VCaP (cell line): ENCODE measurements at regions not wholly inside any gene's neighbourhood (a gene's known extent, or its start where the extent isn't known, plus 50 kb on each side); places are given as distances from the start of the nearest gene placed in this dataset.
A peak's percentile ranks its signal among the peaks of the same experiment; 100 is the strongest.

Source experiments
- H3K27ac ChIP-seq: fragments of 450-650 bp; 2 replicates; pipeline ENCODE4 v1.5.1; 2017
- CTCF ChIP-seq: fragments of 450-650 bp; conservative IDR thresholded peaks from 2 replicates; pipeline ENCODE4 v1.5.1; 2017; ENCODE audit warnings: mild to moderate bottlenecking, moderate library complexity

- no peak for TF ChIP-seq CTCF
- H3K27ac ChIP-seq: no peak overlapping the region
These were observed 873.4 kb downstream of the NLGN4Y start for GRCh38 chrY:15397556-15398280.

- no peak for TF ChIP-seq CTCF
- no peak overlapping the region for H3K27ac ChIP-seq
These were observed 878.1 kb downstream of the NLGN4Y start for GRCh38 chrY:15402451-15402850.

- no peak for TF ChIP-seq CTCF
- no peak overlapping the region for H3K27ac ChIP-seq
These were observed 880.2 kb downstream of the NLGN4Y start for GRCh38 chrY:15404551-15404950.

- H3K27ac ChIP-seq: no peak overlapping the region
- no peak for TF ChIP-seq CTCF
These were observed 890.8 kb downstream of the NLGN4Y start for GRCh38 chrY:15415165-15415564.

GRCh38 chrY:15418613-15419012 is 894.3 kb downstream of the NLGN4Y start:
- no peak overlapping the region for H3K27ac ChIP-seq
- TF ChIP-seq CTCF: no peak

GRCh38 chrY:15424665-15425132 is 900.4 kb downstream of the NLGN4Y start:
- H3K27ac ChIP-seq: peak overlapping the region; percentile 57
- TF ChIP-seq CTCF: no peak

GRCh38 chrY:15440021-15440695 is 915.8 kb downstream of the NLGN4Y start:
- H3K27ac ChIP-seq: no peak overlapping the region
- no peak for TF ChIP-seq CTCF
